BE2C (cell line): ENCODE measurements at regions not wholly inside any gene's neighbourhood (a gene's known extent, or its start where the extent isn't known, plus 50 kb on each side); places are given as distances from the start of the nearest gene placed in this dataset.
A peak's percentile ranks its signal among the peaks of the same experiment; 100 is the strongest.

Source experiments
- DNase-seq: peaks from one replicate; pipeline ENCODE4 v3.0.0-alpha.2; 2020
- H3K27me3 ChIP-seq: fragments of 250-450 bp; sonication (Bioruptor Pico); 2 replicates; pipeline ENCODE4 v1.5.1; 2020; ENCODE audit warnings: mild to moderate bottlenecking
- H3K36me3 ChIP-seq: fragments of 250-450 bp; sonication (Bioruptor Pico); 2 replicates; pipeline ENCODE4 v1.5.1; 2020; ENCODE audit warnings: mild to moderate bottlenecking
- H3K4me1 ChIP-seq: fragments of 250-450 bp; sonication (Bioruptor Pico); 2 replicates; pipeline ENCODE4 v1.5.1; 2020
- H3K4me3 ChIP-seq: 2 replicates; pipeline ENCODE4 v1.5.1; 2011; ENCODE audit warnings: low read depth, low read length
- H3K9me3 ChIP-seq: fragments of 250-450 bp; sonication (Bioruptor Pico); 2 replicates; pipeline ENCODE4 v1.5.1; 2020
- TF ChIP-seq, protein P1 (sequence below): IDR thresholded peaks from 2 replicates; pipeline ENCODE4 v1.5.1; 2012; ENCODE audit warnings: mild to moderate bottlenecking, low read depth, low read length

GRCh38 chr10:91153508-91153907 lies 67.0 kb upstream of the PCGF5 start:
- Histone ChIP-seq H3K27me3 (no peaks in the 10 kb centered on the region), H3K36me3 (no peaks in the 10 kb centered on the region), H3K9me3 (no peaks in the 10 kb centered on the region), H3K4me1 (no peaks in the 10 kb centered on the region), H3K4me3 (no peak overlapping the region)
- TF ChIP-seq, protein P1, sequence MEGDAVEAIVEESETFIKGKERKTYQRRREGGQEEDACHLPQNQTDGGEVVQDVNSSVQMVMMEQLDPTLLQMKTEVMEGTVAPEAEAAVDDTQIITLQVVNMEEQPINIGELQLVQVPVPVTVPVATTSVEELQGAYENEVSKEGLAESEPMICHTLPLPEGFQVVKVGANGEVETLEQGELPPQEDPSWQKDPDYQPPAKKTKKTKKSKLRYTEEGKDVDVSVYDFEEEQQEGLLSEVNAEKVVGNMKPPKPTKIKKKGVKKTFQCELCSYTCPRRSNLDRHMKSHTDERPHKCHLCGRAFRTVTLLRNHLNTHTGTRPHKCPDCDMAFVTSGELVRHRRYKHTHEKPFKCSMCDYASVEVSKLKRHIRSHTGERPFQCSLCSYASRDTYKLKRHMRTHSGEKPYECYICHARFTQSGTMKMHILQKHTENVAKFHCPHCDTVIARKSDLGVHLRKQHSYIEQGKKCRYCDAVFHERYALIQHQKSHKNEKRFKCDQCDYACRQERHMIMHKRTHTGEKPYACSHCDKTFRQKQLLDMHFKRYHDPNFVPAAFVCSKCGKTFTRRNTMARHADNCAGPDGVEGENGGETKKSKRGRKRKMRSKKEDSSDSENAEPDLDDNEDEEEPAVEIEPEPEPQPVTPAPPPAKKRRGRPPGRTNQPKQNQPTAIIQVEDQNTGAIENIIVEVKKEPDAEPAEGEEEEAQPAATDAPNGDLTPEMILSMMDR = no peak
- no peak for DNase-seq

- DNase-seq = no peak
- Histone ChIP-seq H3K4me3 (no peak overlapping the region), H3K4me1 (no peaks in the 10 kb centered on the region), H3K9me3 (no peaks in the 10 kb centered on the region), H3K27me3 (no peaks in the 10 kb centered on the region), H3K36me3 (no peaks in the 10 kb centered on the region)
- TF ChIP-seq, protein P1 = no peak
Measured at GRCh38 chr10:91154842-91155241, 65.6 kb upstream of the PCGF5 start.

- Histone ChIP-seq H3K27me3 (no peaks in the 10 kb centered on the region), H3K4me3 (no peak overlapping the region), H3K36me3 (no peaks in the 10 kb centered on the region), H3K4me1 (no peaks in the 10 kb centered on the region), H3K9me3 (no peaks in the 10 kb centered on the region)
- DNase-seq = no peak
- TF ChIP-seq, protein P1 = no peak
Measured at GRCh38 chr10:91156196-91156595, 64.3 kb upstream of the PCGF5 start.

DNA sequence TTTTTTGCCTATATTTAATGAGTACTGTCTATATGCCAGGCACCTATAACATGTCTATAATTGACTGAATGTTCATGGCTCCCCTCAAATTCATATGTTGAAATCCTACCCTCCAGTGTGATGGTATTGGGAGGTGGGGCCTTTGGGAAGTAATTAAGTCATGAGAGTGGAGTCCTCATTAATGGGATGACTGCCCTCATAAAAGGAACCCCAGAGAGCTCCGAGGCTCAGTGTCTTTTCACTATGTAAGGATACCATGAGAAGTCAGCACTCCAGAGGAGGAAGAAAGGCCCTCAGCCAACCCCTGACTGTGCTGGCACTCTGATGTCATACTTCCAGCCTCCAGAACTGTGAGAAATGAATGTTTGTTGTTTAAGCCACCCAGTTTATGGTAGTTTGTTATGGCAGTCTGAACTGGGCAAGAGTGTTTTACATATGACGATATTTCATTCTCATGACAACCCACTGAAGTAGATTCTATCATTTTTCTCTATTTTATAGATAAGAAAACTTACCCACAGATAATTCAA lies 61.1 kb upstream of the PCGF5 start:
- TF ChIP-seq, protein P1 = no peak
- Histone ChIP-seq H3K36me3 (no peaks in the 10 kb centered on the region), H3K4me3 (no peak overlapping the region), H3K4me1 (no peaks in the 10 kb centered on the region), H3K27me3 (0 out of 2 replicates have a peak, but pooled peaks cover 3% of the 10 kb centered on the region), H3K9me3 (no peaks in the 10 kb centered on the region)
- no peak for DNase-seq

DNA sequence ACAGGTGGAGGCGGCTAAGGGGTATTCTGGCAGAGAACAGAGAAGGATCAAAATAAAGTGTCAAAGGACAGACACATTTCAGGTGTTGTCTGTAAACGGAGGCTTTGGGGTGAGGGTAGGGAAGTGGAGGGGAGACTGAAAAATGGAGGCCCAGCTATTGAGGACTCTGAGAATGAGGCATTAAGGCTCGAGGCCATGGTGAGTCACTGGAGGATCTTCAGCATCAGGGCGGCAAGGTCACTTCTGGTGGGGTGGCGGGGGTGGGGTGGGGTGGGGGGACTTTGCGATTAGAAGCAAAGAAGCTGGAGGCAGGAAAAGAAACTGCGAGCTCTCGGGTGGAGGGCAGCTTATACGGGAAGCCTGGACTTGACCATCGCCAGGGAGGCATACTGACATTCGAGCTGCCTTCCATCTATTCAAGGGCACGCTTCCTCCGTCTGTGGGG lies 58.4 kb upstream of the PCGF5 start:
- Histone ChIP-seq H3K9me3 (no peaks in the 10 kb centered on the region), H3K4me1 (no peaks in the 10 kb centered on the region), H3K36me3 (no peaks in the 10 kb centered on the region), H3K4me3 (peak overlapping the region; percentile 57), H3K27me3 (0 out of 2 replicates have a peak, but pooled peaks cover 4% of the 10 kb centered on the region)
- DNase-seq = no peak
- TF ChIP-seq, protein P1 = no peak

DNA sequence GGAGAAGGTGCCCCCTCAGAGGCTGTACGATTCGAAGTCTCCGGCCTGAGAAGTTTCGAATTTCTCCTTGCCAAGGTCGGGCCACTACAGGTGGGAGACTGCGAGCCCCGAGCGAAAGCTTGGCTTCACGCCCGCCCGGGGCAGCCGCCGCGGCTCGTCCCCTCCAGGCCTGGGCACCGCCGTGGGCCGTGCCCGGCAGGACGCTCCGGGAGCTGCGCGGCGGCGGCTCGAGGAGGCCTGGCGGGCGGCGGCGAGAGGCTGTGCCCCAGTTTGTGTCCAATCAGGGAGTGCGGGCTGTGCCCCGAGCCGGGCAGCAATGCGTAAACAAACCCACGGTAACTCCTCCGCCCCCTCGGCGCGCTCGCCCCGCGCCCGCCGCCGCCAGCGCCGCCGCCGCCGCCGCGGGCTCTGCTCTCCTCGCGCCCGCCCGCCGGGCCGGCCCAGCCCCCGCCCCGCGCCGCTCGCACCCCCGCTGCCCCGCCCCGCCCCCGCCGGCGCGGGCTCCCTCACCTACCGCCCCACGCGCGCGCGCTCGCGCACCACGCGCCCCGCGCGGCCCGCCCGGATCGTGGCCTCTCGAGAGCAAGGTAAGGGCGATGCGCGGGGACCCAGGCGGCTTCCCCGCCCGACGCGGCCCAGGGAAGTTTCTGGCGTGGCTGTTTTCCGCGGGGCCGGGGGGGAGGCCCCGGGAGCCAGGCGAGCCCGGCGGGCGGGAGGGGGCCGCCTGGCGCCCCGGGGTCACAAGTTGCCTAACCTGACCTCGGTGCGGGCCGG lies 57.8 kb upstream of the PCGF5 start:
- Histone ChIP-seq H3K9me3 (no peaks in the 10 kb centered on the region), H3K4me3 (peak overlapping the region; percentile 60), H3K36me3 (no peaks in the 10 kb centered on the region), H3K4me1 (no peaks in the 10 kb centered on the region), H3K27me3 (0 out of 2 replicates have a peak, but pooled peaks cover 4% of the 10 kb centered on the region)
- TF ChIP-seq, protein P1 = no peak
- DNase-seq = peak; percentile 66
